ENCODE measurements at regions not wholly inside any gene's neighbourhood (a gene's known extent, or its start where the extent isn't known, plus 50 kb on each side); places are given as distances from the start of the nearest gene placed in this dataset.

- DNase-seq (ENCODE audit: extremely low read depth in 1 of 4, low spot score in 3 of 4) (no peak), ATAC-seq (no peak), FAIRE-seq (no peak)
- in situ Hi-C loops (cut with MboI) (no loop called here), intact Hi-C loops (cut with micrococcal nuclease) (no loop called here)
- Histone ChIP-seq H3K9me3 (replicated peaks; ENCODE audit: control insufficient read depth, insufficient read depth, low read depth, low read length) (no peaks in the 10 kb centered on the region), H3K36me3 (ENCODE audit: control insufficient read depth, insufficient read depth, low read length) (no peaks in the 10 kb centered on the region), H3K4me3 (no peak overlapping the region), H3K4me2 (ENCODE audit: insufficient read depth, low read length) (no peak overlapping the region), H3K27ac (ENCODE audit: extremely low read depth, low read depth, low read length) (no peak overlapping the region), H3K9me1 (ENCODE audit: control insufficient read depth, insufficient read depth, low read length) (no peaks in the 10 kb centered on the region), H3K27me3 (ENCODE audit: control insufficient read depth in 2 of 2, insufficient read depth in 2 of 2, low read length in 2 of 2) (0 out of 5 replicates have a peak, but pooled peaks cover 0 to 4% of the 10 kb centered on the region in 2 experiments), H2AFZ (ENCODE audit: low read depth, low read length) (no peak overlapping the region), H3K9ac (ENCODE audit: insufficient read depth in 1 of 2, low read depth in 2 of 2, low read length in 2 of 2) (no peak overlapping the region), H4K20me1 (replicated peaks; ENCODE audit: control insufficient read depth, insufficient read depth, low read length) (no peaks in the 10 kb centered on the region), H3K79me2 (ENCODE audit: control insufficient read depth, insufficient read depth, low read length) (no peaks in the 10 kb centered on the region), H3K4me1 (replicated peaks in 1 of 2; ENCODE audit: control insufficient read depth in 2 of 2, insufficient read depth in 2 of 2, low read length in 2 of 2) (no peaks in the 10 kb centered on the region; a peak in 1 of 5 replicates)
- no peak for TF ChIP-seq NR3C1 (CRISPR knock-in tag; IDR thresholded peaks at IDR 0.05)
- TF ChIP-seq MBD2 (IDR thresholded peaks at IDR 0.05; ENCODE audit: borderline replicate concordance, low read depth) = no peak
- no peak for TF ChIP-seq THRB (CRISPR knock-in tag; conservative IDR thresholded peaks at IDR 0.05)
- TF ChIP-seq ZC3H8 (IDR thresholded peaks at IDR 0.05) = no peak
- CTCF ChIA-PET (ENCODE audit: low intra/inter-chr PET ratio) = no interaction called here
- WGBS (ENCODE audit: insufficient coverage, low coverage, missing lambda C conversion rate) = 2% methylated on average over 4 of the region's 4 CpGs
- no TSS peak for BruUV-seq (replicated peaks)
- POLR2A ChIA-PET = interaction anchor here (0.6 to 1.2 kb wide), 3 partner anchors 16 to 562 kb away, joined by 3 read pairs; partner anchors contain the start of gene EIF1B
Observed at GRCh38 chr3:40871394-40871793, 327.9 kb upstream of the CTNNB1 start.

GRCh38 chr3:40872258-40872920 lies 326.9 kb upstream of the CTNNB1 start:
- no peak for TF ChIP-seq DACH1 (IDR thresholded peaks at IDR 0.05; ENCODE audit: partially characterized antibody)
- no peak for TF ChIP-seq HMG20A (CRISPR knock-in tag; conservative IDR thresholded peaks at IDR 0.05)
- TF ChIP-seq MAZ (CRISPR knock-in tag; conservative IDR thresholded peaks at IDR 0.05 in 1 of 2, IDR thresholded peaks at IDR 0.05 in 1 of 2) = no peak
- no peak for TF ChIP-seq PML (IDR thresholded peaks at IDR 0.05; ENCODE audit: low read length)
- ChIA-PET POLR2A (interaction anchor here (0.6 to 1.2 kb wide), 3 partner anchors 25 to 857 kb away, joined by 3 read pairs; no protein-coding TSS in a partner anchor), CTCF (ENCODE audit: low intra/inter-chr PET ratio) (no interaction called here)
- Histone ChIP-seq H3K79me2 (ENCODE audit: control insufficient read depth, insufficient read depth, low read length) (no peaks in the 10 kb centered on the region), H3K36me3 (ENCODE audit: control insufficient read depth, insufficient read depth, low read length) (no peaks in the 10 kb centered on the region), H3K27me3 (ENCODE audit: control insufficient read depth in 2 of 2, insufficient read depth in 2 of 2, low read length in 2 of 2) (0 out of 5 replicates have a peak, but pooled peaks cover 0 to 2% of the 10 kb centered on the region in 2 experiments), H3K9me3 (replicated peaks; ENCODE audit: control insufficient read depth, insufficient read depth, low read depth, low read length) (no peaks in the 10 kb centered on the region), H3K4me2 (ENCODE audit: insufficient read depth, low read length) (no peak overlapping the region), H3K27ac (ENCODE audit: extremely low read depth, low read depth, low read length) (no peak overlapping the region), H2AFZ (ENCODE audit: low read depth, low read length) (no peak overlapping the region), H3K4me1 (replicated peaks in 1 of 2; ENCODE audit: control insufficient read depth in 2 of 2, insufficient read depth in 2 of 2, low read length in 2 of 2) (no peaks in the 10 kb centered on the region), H3K9ac (ENCODE audit: insufficient read depth in 1 of 2, low read depth in 2 of 2, low read length in 2 of 2) (no peak overlapping the region), H3K9me1 (ENCODE audit: control insufficient read depth, insufficient read depth, low read length) (no peaks in the 10 kb centered on the region), H4K20me1 (replicated peaks; ENCODE audit: control insufficient read depth, insufficient read depth, low read length) (no peaks in the 10 kb centered on the region), H3K4me3 (no peak overlapping the region)
- FAIRE-seq = no peak
- intact Hi-C loops (cut with micrococcal nuclease) = no loop called here
- in situ Hi-C loops (cut with MboI) = no loop called here
- no peak for ATAC-seq
- BruUV-seq (replicated peaks) = no TSS peak
- WGBS (ENCODE audit: insufficient coverage, low coverage, missing lambda C conversion rate) = 1% methylated on average over 5 of the region's 6 CpGs
- DNase-seq (ENCODE audit: extremely low read depth in 1 of 4, low spot score in 3 of 4) = no peak
